DMS53 treated with DMSO at 0.1 percent for 48 hours (cell line): ENCODE measurements at regions not wholly inside any gene's neighbourhood (a gene's known extent, or its start where the extent isn't known, plus 50 kb on each side); places are given as distances from the start of the nearest gene placed in this dataset.
"Not testable (repeated sequence)": the region's sequence is repeated elsewhere in the genome, so short reads cannot be mapped to it uniquely, and the experiment has no call there.

Experiments
- DNase-seq: peaks from one replicate; lab custom pipeline; 2025; ENCODE audit not compliant: unreplicated experiment; lab: John Stamatoyannopoulos, UW

GRCh38 chr5:134471858-134472449 lies 53.5 kb upstream of the JADE2 start:
- DNase-seq, result not testable (repeated sequence)

DNA sequence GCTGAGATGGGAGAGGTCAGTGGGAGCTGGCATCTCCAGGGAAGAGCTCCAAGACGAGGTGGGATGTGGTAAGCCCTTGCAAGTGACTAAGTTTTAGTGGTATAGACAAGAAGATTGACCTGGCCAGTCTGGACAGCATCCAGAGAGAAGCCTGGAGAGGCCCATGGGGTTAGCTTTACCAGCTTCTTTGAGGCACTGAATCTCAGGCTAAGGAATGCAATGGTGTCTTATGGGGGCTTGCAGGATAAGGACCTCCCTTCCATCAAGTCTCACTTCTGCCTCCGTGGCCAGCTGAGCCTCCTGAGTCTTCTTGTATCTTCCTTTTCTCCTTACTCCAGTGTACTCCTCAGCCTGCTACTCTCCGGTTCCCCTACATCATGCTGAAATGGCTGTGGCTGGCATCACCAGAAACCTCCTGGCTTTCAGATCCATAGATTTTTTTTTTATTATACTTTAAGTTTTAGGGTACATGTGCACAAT lies 56.5 kb upstream of the JADE2 start:
- DNase-seq, result no peak

DNA sequence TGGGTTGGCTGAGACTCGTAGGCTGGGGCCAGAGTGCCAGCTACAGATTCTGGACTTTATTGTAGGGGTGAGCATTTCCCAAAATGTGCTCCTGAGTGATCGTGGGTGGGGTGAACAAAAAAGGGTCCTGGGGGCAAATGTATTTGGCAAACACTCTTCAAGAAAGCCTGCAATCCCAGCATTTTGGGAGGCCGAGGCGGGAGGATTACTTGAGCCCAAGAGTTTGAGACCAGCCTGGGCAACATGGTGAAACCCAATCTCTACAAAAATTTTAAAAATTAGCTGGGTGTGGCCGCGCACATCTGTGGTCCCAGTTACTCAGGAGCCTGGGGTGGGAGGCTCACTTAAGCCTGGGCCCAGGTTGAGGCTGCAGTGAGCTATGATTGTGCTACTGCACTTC lies 55.5 kb upstream of the CDKN2AIPNL start:
- no peak for DNase-seq

DNA sequence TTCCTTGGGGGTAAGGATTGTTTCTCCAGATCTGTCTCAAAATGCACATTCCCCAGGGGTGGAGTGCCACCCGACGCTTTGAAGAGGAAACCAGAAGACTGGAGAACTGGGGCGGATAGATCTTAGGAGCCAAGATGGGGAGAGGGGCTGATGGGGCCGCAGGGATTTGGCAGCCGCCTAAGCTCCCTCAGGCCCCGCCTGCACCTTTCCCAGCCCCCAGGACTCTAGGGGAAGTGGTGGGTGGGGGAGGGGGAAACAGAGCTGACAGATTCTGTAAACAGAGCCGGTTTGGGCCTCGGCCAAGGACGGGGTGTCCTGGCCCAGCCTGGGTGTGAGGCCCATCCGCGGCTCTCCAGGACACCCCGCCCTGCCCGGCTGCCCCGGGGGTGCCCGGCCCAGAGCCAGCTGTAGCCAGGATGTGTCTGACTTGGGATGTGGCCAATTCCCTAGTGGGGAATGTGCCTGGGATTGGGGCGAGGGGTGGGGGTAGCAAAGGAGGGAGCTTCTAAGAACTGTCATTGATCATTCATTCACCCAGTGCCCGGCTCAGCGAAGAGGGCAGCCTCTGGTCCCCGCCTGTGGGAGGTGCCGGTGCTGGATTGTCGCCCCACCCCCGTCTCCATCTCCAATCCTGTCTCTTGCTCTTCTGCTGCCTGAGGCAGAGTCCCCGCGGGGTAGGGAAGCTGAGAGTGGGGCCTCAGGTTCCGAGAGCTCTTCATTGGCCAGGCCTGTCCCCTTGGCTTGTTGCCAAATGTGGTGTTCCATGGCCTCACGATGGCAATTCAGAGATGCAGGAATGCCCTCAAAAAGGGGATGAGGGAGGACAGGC lies 54.8 kb upstream of the CDKN2AIPNL start:
- peak; percentile 89 for DNase-seq

GRCh38 chr5:134465816-134466240 lies 54.1 kb upstream of the CDKN2AIPNL start:
- peak; percentile 72 for DNase-seq

GRCh38 chr5:134464988-134465815 lies 53.5 kb upstream of the CDKN2AIPNL start:
- no peak for DNase-seq

DNA sequence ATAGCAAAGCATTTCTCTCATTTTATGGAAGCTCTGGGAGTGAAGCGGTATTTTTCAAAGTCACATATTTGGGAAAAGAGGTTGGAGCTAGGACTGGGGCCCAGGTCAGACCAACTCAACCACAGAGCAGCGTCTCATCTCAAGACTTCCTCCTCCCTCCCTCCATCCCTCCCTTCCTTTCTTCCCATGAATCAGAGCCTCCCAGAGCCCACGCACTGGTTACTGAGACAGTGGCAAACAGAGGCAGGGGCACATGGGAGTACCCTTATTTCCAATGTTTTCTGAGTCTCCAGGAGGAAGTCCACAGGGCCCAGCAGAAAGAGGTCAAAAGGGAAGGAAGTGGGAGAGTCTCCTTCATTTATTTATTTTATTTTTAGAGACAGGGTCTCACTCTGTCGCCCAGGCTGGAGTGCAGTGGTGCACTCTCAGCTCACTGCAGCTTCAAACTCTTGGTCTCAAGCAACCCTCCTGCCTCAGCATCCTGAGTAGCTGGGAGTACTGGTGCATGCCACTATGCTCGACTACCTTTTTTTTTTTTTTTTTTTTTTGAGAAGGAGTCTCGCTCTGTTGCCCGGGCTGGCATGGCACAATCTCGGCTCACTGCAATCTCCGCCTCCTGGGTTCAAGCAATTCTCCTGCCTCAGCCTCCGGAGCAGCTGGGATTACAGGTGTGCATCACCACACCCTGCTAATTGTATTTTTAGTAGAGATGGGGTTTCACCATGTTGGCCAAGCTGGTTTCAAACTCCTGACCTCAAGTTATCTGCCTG lies 52.5 kb upstream of the CDKN2AIPNL start:
- DNase-seq, result no peak

- DNase-seq, result no peak
Measured at GRCh38 chr5:134463176-134463720, 51.6 kb upstream of the CDKN2AIPNL start.

DNA sequence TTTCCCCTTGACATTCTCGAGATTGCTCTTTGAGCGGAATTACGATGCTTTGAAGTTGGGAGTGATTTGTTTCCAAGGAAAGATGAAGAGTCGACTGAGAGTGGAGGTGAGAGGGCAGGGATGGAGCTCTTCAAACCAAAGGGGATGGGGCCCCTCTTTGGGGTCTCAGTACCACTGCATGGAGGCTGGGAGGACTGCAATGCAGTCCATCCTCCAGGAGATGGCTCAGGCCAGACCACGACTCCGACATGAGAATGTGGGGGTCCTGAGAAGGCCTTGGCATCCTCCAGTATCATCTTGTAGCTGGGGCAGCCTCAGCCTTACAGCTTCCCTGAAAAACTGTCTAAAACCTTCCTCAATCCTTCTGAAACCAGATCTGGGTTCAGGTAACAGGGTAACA lies 51.1 kb upstream of the CDKN2AIPNL start:
- no peak for DNase-seq

- DNase-seq, result no peak
Measured at GRCh38 chr5:134462047-134462575, 50.4 kb upstream of the CDKN2AIPNL start.
